Aorta (tissue), 5 donors: ENCODE measurements at regions not wholly inside any gene's neighbourhood (a gene's known extent, or its start where the extent isn't known, plus 50 kb on each side); places are given as distances from the start of the nearest gene placed in this dataset.
"Not testable (repeated sequence)": the region's sequence is repeated elsewhere in the genome, so short reads cannot be mapped to it uniquely, and the experiment has no call there.

Experiments
- ATAC-seq: fragments of 200-7000 bp; cut with Tn5 transposase; one replicate; pipeline ENCODE4 v1.9.1; 2022; ENCODE audit warnings: moderate library complexity; ENCODE audit not compliant: low FRiP score
- DNase-seq, 2 donors: peaks; one replicate each; pipeline ENCODE4 v3.0.0-alpha.2; 2020
- H3K27ac ChIP-seq, 2 donors: one replicate each; pipeline ENCODE4 v1.5.1; 2013; ENCODE audit warnings: low read length in 2 of 2, mild to moderate bottlenecking in 2 of 2, moderate library complexity in 2 of 2, control low read depth in 1 of 2, inconsistent platforms in 1 of 2, low read depth in 1 of 2
- H3K27me3 ChIP-seq, 2 donors: one replicate each; pipeline ENCODE4 v1.6.1; 2013; ENCODE audit warnings: control low read depth in 1 of 2, low read length in 1 of 2, mild to moderate bottlenecking in 1 of 2, moderate library complexity in 1 of 2; ENCODE audit not compliant: insufficient read depth in 2 of 2, control insufficient read depth in 1 of 2
- H3K36me3 ChIP-seq, 2 donors: one replicate each; pipeline ENCODE4 v1.6.1; 2013; ENCODE audit warnings: control low read depth in 1 of 2, low read length in 1 of 2, mild to moderate bottlenecking in 1 of 2; ENCODE audit not compliant: insufficient read depth in 2 of 2, control insufficient read depth in 1 of 2
- H3K4me1 ChIP-seq, 2 donors: one replicate each; pipeline ENCODE4 v1.6.1; 2013; ENCODE audit warnings: low read length in 2 of 2, control low read depth in 1 of 2, mild to moderate bottlenecking in 1 of 2, moderate library complexity in 1 of 2; ENCODE audit not compliant: insufficient read depth in 2 of 2, control insufficient read depth in 1 of 2
- H3K4me3 ChIP-seq, 2 donors: one replicate each; pipeline ENCODE4 v1.5.1; 2013; ENCODE audit warnings: low read length in 2 of 2, control low read depth in 1 of 2, mild to moderate bottlenecking in 1 of 2
- H3K9me3 ChIP-seq: one replicate; pipeline ENCODE4 v1.6.1; 2013; ENCODE audit warnings: mild to moderate bottlenecking, low read length; ENCODE audit not compliant: control insufficient read depth
- WGBS, 2 donors: extraction: QIAGEN DNeasy Blood & Tissue Kit; methylation state at CpG; one replicate each; pipeline ENCODE4 v1.1.7; 2013; 5-methylcytosine and 5-hydroxymethylcytosine counted together
- intact Hi-C, 2 donors: fragments of 100-400 bp; cut with DNase I; formaldehyde crosslinking; loops; one replicate each; pipeline versions ENCODE4 v1.14.2 to v1.15.0; 2022
- donor health status: healthy with polysubstance abuse.
- donor health status: Bipolar disorder and iron deficiency.
- donor health status: DM: no; HTN: no; CAD: no.
- donor health status: DM: no; HTN: no; CAD: no.
- donor health status: DM: yes; HTN: yes; CAD: no.

- DNase-seq (peak in 1 of 2 donors; percentile 63), ATAC-seq (no peak)
- Histone ChIP-seq H3K27ac (no peak overlapping the region), H3K27me3 (no peaks in the 10 kb centered on the region), H3K9me3 (no peaks in the 10 kb centered on the region), H3K4me1 (no peaks in the 10 kb centered on the region), H3K4me3 (no peak overlapping the region), H3K36me3 (no peaks in the 10 kb centered on the region)
- WGBS, 2 donors, result 73 to 74% methylated on average over 3 of the region's 3 CpGs
- intact Hi-C loops, result no loop called here
Measured at GRCh38 chr12:25615119-25615518, 62.0 kb upstream of the LMNTD1 start.

- H3K27ac ChIP-seq, result no peak overlapping the region
- H3K36me3 ChIP-seq, result no peaks in the 10 kb centered on the region
- intact Hi-C loops, result no loop called here
- ATAC-seq (no peak), DNase-seq (no peak)
- H3K27me3 ChIP-seq, result no peaks in the 10 kb centered on the region
- no peaks in the 10 kb centered on the region for H3K9me3 ChIP-seq
- H3K4me1 ChIP-seq, result no peaks in the 10 kb centered on the region
- no peak overlapping the region for H3K4me3 ChIP-seq
- 91 to 92% methylated on average over 1 of the region's 1 CpG for WGBS, 2 donors
Measured at GRCh38 chr12:25616286-25616685, 63.2 kb upstream of the LMNTD1 start.

GRCh38 chr12:25617991-25618390, 64.9 kb upstream of the LMNTD1 start:
- DNase-seq, result no peak

GRCh38 chr12:25623816-25624215, 70.7 kb upstream of the LMNTD1 start:
- no peaks in the 10 kb centered on the region for H3K4me1 ChIP-seq
- H3K36me3 ChIP-seq, result no peaks in the 10 kb centered on the region
- intact Hi-C loops, result no loop called here
- H3K4me3 ChIP-seq, result no peak overlapping the region
- no peaks in the 10 kb centered on the region for H3K9me3 ChIP-seq
- no peak for DNase-seq
- ATAC-seq, result no peak
- peaks cover 0 to 1% of the 10 kb centered on the region in 2 donors for H3K27me3 ChIP-seq
- H3K27ac ChIP-seq, result no peak overlapping the region
- 95 to 100% methylated on average over 1 of the region's 1 CpG for WGBS, 2 donors

More at GRCh38 chr12:25617991-25618390, 64.9 kb upstream of the LMNTD1 start:
- no peak for ATAC-seq
- Histone ChIP-seq H3K4me1 (no peaks in the 10 kb centered on the region), H3K36me3 (no peaks in the 10 kb centered on the region), H3K27me3 (no peaks in the 10 kb centered on the region), H3K4me3 (no peak overlapping the region), H3K27ac (no peak overlapping the region), H3K9me3 (no peaks in the 10 kb centered on the region)
- intact Hi-C loops, result no loop called here
- 64 to 78% methylated on average over 1 of the region's 1 CpG for WGBS, 2 donors

- WGBS, 2 donors, result 69 to 72% methylated on average over 2 of the region's 2 CpGs
- H3K27me3 ChIP-seq, result peaks cover 0 to 1% of the 10 kb centered on the region in 2 donors
- no peaks in the 10 kb centered on the region for H3K4me1 ChIP-seq
- H3K36me3 ChIP-seq, result no peaks in the 10 kb centered on the region
- intact Hi-C loops, result no loop called here
- no peak overlapping the region for H3K4me3 ChIP-seq
- no peak for DNase-seq
- H3K9me3 ChIP-seq, result no peaks in the 10 kb centered on the region
- no peak for ATAC-seq
- H3K27ac ChIP-seq, result no peak overlapping the region
Measured at GRCh38 chr12:25625146-25625545, 72.1 kb upstream of the LMNTD1 start.

- no peaks in the 10 kb centered on the region for H3K27me3 ChIP-seq
- DNase-seq, result no peak
- intact Hi-C loops, result no loop called here
- no peaks in the 10 kb centered on the region for H3K36me3 ChIP-seq
- ATAC-seq, result no peak
- no peak overlapping the region for H3K27ac ChIP-seq
- no peaks in the 10 kb centered on the region for H3K9me3 ChIP-seq
- H3K4me1 ChIP-seq, result no peaks in the 10 kb centered on the region
- H3K4me3 ChIP-seq, result no peak overlapping the region
- 63 to 70% methylated on average over 3 of the region's 3 CpGs for WGBS, 2 donors
Measured at GRCh38 chr12:25629341-25629740, 76.3 kb upstream of the LMNTD1 start.

GRCh38 chr12:25630735-25631515, 77.8 kb upstream of the LMNTD1 start:
- H3K36me3 ChIP-seq, ATAC-seq, H3K27me3 ChIP-seq, H3K4me1 ChIP-seq, H3K4me3 ChIP-seq, H3K27ac ChIP-seq, H3K9me3 ChIP-seq, DNase-seq, intact Hi-C loops: not testable (repeated sequence)
- 79 to 82% methylated on average over 11 of the region's 11 CpGs for WGBS, 2 donors

- whole genome bisulfite sequencing, 2 donors, result 83 to 93% methylated on average over 1 of the region's 1 CpG
- H3K27me3 ChIP-seq, result not testable (repeated sequence)
Measured at GRCh38 chr12:25633149-25633548, 80.1 kb upstream of the LMNTD1 start.

GRCh38 chr12:25637752-25638151, 84.7 kb upstream of the LMNTD1 start:
- no peak overlapping the region for H3K27ac ChIP-seq
- no peaks in the 10 kb centered on the region for H3K36me3 ChIP-seq
- H3K4me1 ChIP-seq, result no peaks in the 10 kb centered on the region
- intact Hi-C loops, result no loop called here
- H3K4me3 ChIP-seq, result no peak overlapping the region
- no peak for DNase-seq
- ATAC-seq, result no peak
- H3K9me3 ChIP-seq, result no peaks in the 10 kb centered on the region
- no peaks in the 10 kb centered on the region for H3K27me3 ChIP-seq

More at GRCh38 chr12:25633149-25633548, 80.1 kb upstream of the LMNTD1 start:
- ATAC-seq, DNase-seq, intact Hi-C loops, H3K27ac ChIP-seq, H3K4me1 ChIP-seq, H3K36me3 ChIP-seq, H3K9me3 ChIP-seq, H3K4me3 ChIP-seq: not testable (repeated sequence)
